IPS-18a (cell line): ENCODE measurements at regions not wholly inside any gene's neighbourhood (a gene's known extent, or its start where the extent isn't known, plus 50 kb on each side); places are given as distances from the start of the nearest gene placed in this dataset.

ENCODE experiments used
- H3K27ac ChIP-seq: one replicate; pipeline ENCODE4 v1.5.1; 2013; ENCODE audit warnings: low read length
- H3K27me3 ChIP-seq: one replicate; pipeline ENCODE4 v1.6.1; 2013; ENCODE audit warnings: mild to moderate bottlenecking, low read length; ENCODE audit not compliant: control insufficient read depth, insufficient read depth
- H3K36me3 ChIP-seq: one replicate; pipeline ENCODE4 v1.6.1; 2013; ENCODE audit warnings: low read depth, low read length; ENCODE audit not compliant: control insufficient read depth
- H3K4me1 ChIP-seq: one replicate; pipeline ENCODE4 v1.6.1; 2013; ENCODE audit warnings: low read depth, low read length; ENCODE audit not compliant: control insufficient read depth
- H3K4me3 ChIP-seq: one replicate; pipeline ENCODE4 v1.5.1; 2013; ENCODE audit warnings: low read length
- H3K9ac ChIP-seq: one replicate; pipeline ENCODE4 v1.6.1; 2013; ENCODE audit warnings: mild to moderate bottlenecking, low read length, moderate library complexity
- H3K9me3 ChIP-seq: one replicate; pipeline ENCODE4 v1.6.1; 2013; ENCODE audit warnings: low read depth, low read length; ENCODE audit not compliant: control insufficient read depth

DNA sequence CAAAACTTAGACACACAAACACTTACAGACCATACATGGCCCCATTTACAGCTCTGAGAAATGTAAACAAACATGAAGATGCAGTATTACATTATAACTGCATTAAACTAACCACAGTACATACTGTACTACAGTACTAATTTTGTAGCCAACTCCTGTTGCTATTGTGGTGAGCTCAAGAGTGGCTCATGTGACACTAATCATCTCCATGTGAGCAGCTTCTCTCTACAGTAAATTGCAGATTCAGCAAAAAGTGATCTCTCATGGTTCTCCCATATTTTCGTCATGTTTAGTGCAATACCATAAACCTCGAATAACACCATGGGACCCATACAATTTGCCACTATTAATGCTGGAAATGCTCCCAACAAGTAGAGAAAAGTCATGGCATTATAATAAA, 860.4 kb downstream of the EPHA7 start:
- no peaks in the 10 kb centered on the region for H3K9me3 ChIP-seq
- H3K27me3 ChIP-seq: no peaks in the 10 kb centered on the region
- no peak overlapping the region for H3K4me3 ChIP-seq
- H3K27ac ChIP-seq: no peak overlapping the region
- no peaks in the 10 kb centered on the region for H3K36me3 ChIP-seq
- no peak overlapping the region for H3K9ac ChIP-seq
- H3K4me1 ChIP-seq: no peaks in the 10 kb centered on the region

- no peaks in the 10 kb centered on the region for H3K4me1 ChIP-seq
- H3K27ac ChIP-seq: no peak overlapping the region
- H3K9ac ChIP-seq: no peak overlapping the region
- no peaks in the 10 kb centered on the region for H3K36me3 ChIP-seq
- no peak overlapping the region for H3K4me3 ChIP-seq
- H3K27me3 ChIP-seq: no peaks in the 10 kb centered on the region
- H3K9me3 ChIP-seq: no peaks in the 10 kb centered on the region
Observed at GRCh38 chr6:92550501-92550900, 868.9 kb downstream of the EPHA7 start.

DNA sequence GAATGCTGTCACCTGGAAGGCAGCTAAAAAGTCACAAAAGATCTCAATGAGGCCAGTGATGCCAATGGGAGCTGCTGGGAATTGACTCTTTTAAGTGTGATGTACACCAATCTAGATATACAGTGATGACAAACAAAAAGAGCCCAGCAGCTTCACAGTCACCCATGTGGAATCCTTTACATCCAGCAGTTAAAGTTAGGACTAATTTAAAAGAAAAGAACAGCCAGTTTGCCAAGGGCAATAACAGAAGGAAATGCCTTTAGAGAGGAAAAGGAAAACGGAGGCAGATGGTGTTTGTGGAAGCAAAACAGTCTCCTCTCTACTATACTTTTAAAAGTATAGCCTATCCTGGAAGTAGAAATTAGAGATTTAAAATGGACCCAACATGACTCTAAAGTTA, 873.5 kb downstream of the EPHA7 start:
- Histone ChIP-seq H3K27ac (no peak overlapping the region), H3K4me3 (no peak overlapping the region), H3K9me3 (no peaks in the 10 kb centered on the region), H3K27me3 (no peaks in the 10 kb centered on the region), H3K9ac (no peak overlapping the region), H3K4me1 (no peaks in the 10 kb centered on the region), H3K36me3 (no peaks in the 10 kb centered on the region)

DNA sequence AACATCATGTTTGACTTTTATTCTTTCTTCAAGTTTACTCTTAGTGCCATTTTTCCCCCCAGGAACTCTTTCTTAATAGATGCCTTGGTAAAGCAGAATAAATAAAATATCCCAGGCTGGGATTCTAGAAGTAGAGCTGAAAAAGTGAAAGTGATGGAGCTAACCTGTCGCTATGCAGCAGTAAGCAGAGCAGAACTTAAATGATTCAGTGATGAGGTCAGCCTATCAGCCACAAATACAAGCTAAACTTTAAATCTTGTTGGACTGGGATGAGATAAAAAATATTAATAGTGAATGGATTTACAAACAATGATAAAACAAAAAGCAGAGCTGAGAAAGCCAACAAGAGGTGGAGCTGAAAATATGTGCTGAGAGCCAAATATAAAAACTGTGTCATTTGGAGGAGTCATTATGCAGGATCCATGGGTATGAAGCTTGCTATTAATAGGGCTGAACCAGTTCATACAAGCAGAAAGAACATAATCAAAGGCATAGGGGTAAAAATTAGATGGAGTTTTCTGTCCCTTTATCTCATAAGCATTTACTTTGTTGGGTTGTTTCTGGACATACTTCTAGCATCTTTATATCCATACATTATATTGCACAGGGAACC, 877.8 kb downstream of the EPHA7 start:
- Histone ChIP-seq H3K9ac (no peak overlapping the region), H3K27ac (no peak overlapping the region), H3K9me3 (no peaks in the 10 kb centered on the region)

GRCh38 chr6:92538926-92539325, 880.4 kb downstream of the EPHA7 start:
- H3K9ac ChIP-seq: no peak overlapping the region
- no peaks in the 10 kb centered on the region for H3K27me3 ChIP-seq
- no peaks in the 10 kb centered on the region for H3K4me1 ChIP-seq
- H3K27ac ChIP-seq: no peak overlapping the region
- H3K4me3 ChIP-seq: no peak overlapping the region
- H3K9me3 ChIP-seq: no peaks in the 10 kb centered on the region
- H3K36me3 ChIP-seq: no peaks in the 10 kb centered on the region

More for the DNA sequence above, 877.8 kb downstream of the EPHA7 start:
- no peak overlapping the region for H3K4me3 ChIP-seq
- no peaks in the 10 kb centered on the region for H3K36me3 ChIP-seq
- no peaks in the 10 kb centered on the region for H3K4me1 ChIP-seq
- H3K27me3 ChIP-seq: no peaks in the 10 kb centered on the region

- Histone ChIP-seq H3K9me3 (no peaks in the 10 kb centered on the region), H3K4me1 (no peaks in the 10 kb centered on the region), H3K4me3 (no peak overlapping the region), H3K9ac (no peak overlapping the region), H3K27ac (no peak overlapping the region), H3K27me3 (no peaks in the 10 kb centered on the region), H3K36me3 (no peaks in the 10 kb centered on the region)
Observed at GRCh38 chr6:92538275-92538674, 881.1 kb downstream of the EPHA7 start.

DNA sequence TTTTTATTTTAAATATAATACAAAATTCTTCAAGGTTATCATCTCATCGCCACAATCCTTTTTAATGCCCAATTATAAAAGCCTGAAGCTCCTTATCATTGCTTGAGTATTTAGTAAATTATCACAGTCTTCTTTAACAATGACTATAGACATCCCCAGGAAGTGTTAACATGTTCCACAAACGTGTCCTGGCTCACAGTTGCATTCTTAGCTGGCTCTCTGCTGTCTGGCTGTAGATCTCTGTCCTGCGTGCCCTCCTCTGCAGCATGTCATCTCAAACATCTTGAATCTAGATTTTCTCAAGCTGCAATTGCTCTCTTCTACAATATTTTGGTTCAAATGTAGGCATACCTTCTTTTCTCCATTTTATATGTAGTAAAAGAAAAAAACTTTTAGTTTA, 885.2 kb downstream of the EPHA7 start:
- no peaks in the 10 kb centered on the region for H3K27me3 ChIP-seq
- no peak overlapping the region for H3K9ac ChIP-seq
- H3K4me1 ChIP-seq: no peaks in the 10 kb centered on the region
- H3K27ac ChIP-seq: no peak overlapping the region
- H3K9me3 ChIP-seq: no peaks in the 10 kb centered on the region
- H3K4me3 ChIP-seq: no peak overlapping the region
- no peaks in the 10 kb centered on the region for H3K36me3 ChIP-seq

DNA sequence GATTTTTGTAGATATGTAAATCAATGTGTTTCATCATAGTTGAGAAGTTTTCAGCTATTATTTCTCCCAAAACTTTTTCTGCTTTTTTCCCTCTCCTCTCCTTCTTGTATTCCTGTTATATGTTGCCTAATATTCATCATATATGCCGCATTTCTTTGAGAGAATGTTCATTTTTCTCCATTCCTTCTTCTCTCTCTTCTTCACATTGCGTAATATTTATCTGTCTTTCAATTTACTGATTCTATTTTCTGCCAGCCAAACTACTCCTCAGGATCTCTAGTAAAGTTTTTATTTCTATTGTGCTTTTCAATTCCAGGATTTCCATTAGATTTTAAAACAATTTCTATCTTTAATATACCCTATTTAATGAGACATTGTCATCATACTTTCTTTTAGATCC, 896.8 kb downstream of the EPHA7 start:
- Histone ChIP-seq H3K9ac (no peak overlapping the region), H3K36me3 (no peaks in the 10 kb centered on the region), H3K9me3 (no peaks in the 10 kb centered on the region), H3K4me1 (no peaks in the 10 kb centered on the region), H3K27ac (no peak overlapping the region), H3K27me3 (no peaks in the 10 kb centered on the region), H3K4me3 (no peak overlapping the region)

- Histone ChIP-seq H3K27me3 (no peaks in the 10 kb centered on the region), H3K4me1 (no peaks in the 10 kb centered on the region), H3K9ac (no peak overlapping the region), H3K36me3 (no peaks in the 10 kb centered on the region), H3K4me3 (no peak overlapping the region), H3K27ac (no peak overlapping the region), H3K9me3 (no peaks in the 10 kb centered on the region)
Observed at GRCh38 chr6:92521553-92521952, 897.8 kb downstream of the EPHA7 start.

- no peak overlapping the region for H3K9ac ChIP-seq
- H3K27ac ChIP-seq: no peak overlapping the region
- no peaks in the 10 kb centered on the region for H3K27me3 ChIP-seq
- H3K4me3 ChIP-seq: no peak overlapping the region
- H3K36me3 ChIP-seq: no peaks in the 10 kb centered on the region
- no peaks in the 10 kb centered on the region for H3K9me3 ChIP-seq
- H3K4me1 ChIP-seq: no peaks in the 10 kb centered on the region
Observed at GRCh38 chr6:92510137-92510536, 909.2 kb downstream of the EPHA7 start.

GRCh38 chr6:92507552-92507951, 911.8 kb downstream of the EPHA7 start:
- H3K9ac ChIP-seq: no peak overlapping the region
- H3K36me3 ChIP-seq: no peaks in the 10 kb centered on the region
- no peaks in the 10 kb centered on the region for H3K9me3 ChIP-seq
- H3K4me3 ChIP-seq: no peak overlapping the region
- no peaks in the 10 kb centered on the region for H3K27me3 ChIP-seq
- H3K4me1 ChIP-seq: no peaks in the 10 kb centered on the region
- H3K27ac ChIP-seq: no peak overlapping the region

DNA sequence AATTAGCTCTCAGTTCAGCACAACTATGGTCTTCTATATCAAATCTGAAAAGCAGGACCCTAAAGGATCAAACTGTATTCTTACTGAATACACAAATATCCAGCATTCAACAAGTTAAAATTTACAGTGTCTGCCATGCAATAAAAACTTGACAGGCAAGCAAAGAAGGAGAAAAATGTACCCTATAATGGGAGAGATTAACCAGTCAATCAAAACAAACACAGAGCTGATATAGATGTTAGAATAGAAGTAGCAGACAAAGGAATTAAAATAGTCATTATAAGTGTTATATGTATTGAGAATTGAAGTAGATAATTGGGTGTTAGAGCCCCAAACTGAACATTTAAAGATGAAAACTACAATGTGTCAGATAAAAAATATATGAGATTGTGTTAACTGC, 914.9 kb downstream of the EPHA7 start:
- H3K27ac ChIP-seq: no peak overlapping the region
- H3K9ac ChIP-seq: no peak overlapping the region
- no peaks in the 10 kb centered on the region for H3K4me1 ChIP-seq
- no peaks in the 10 kb centered on the region for H3K27me3 ChIP-seq
- H3K9me3 ChIP-seq: no peaks in the 10 kb centered on the region
- no peaks in the 10 kb centered on the region for H3K36me3 ChIP-seq
- no peak overlapping the region for H3K4me3 ChIP-seq
